Loucy (cell line): ENCODE measurements at regions not wholly inside any gene's neighbourhood (a gene's known extent, or its start where the extent isn't known, plus 50 kb on each side); places are given as distances from the start of the nearest gene placed in this dataset.
"Not testable (repeated sequence)": the region's sequence is repeated elsewhere in the genome, so short reads cannot be mapped to it uniquely, and the experiment has no call there.

ENCODE experiments used
- H2AFZ ChIP-seq: fragments of 200-600 bp; sonication (generic); 2 replicates; pipeline ENCODE4 v1.6.0; 2016; ENCODE audit warnings: antibody characterized with exemption, mild to moderate bottlenecking, low read length, moderate library complexity
- H3F3A ChIP-seq: fragments of 200-600 bp; 2 replicates; pipeline ENCODE4 v1.6.0; 2016; ENCODE audit warnings: antibody characterized with exemption, low read depth, mild to moderate bottlenecking
- H3K27me3 ChIP-seq: fragments of 200-600 bp; sonication (generic); 2 replicates; pipeline ENCODE4 v1.6.1; 2014; ENCODE audit warnings: low read length, mild to moderate bottlenecking; ENCODE audit not compliant: insufficient read depth, poor library complexity, severe bottlenecking
- H3K36me3 ChIP-seq: fragments of 200-600 bp; sonication (generic); 2 replicates; pipeline ENCODE4 v1.6.1; 2016; ENCODE audit warnings: low read length; ENCODE audit not compliant: insufficient read depth
- H3K4me1 ChIP-seq: fragments of 200-600 bp; sonication (generic); 2 replicates; pipeline ENCODE4 v1.5.1; 2014; ENCODE audit warnings: low read length, mild to moderate bottlenecking; ENCODE audit not compliant: insufficient read depth, poor library complexity, severe bottlenecking
- H3K4me2 ChIP-seq: fragments of 200-600 bp; sonication (generic); 2 replicates; pipeline ENCODE4 v1.6.0; 2014; ENCODE audit warnings: antibody characterized with exemption, low read length, low read depth, mild to moderate bottlenecking; ENCODE audit not compliant: poor library complexity, severe bottlenecking
- H3K4me3 ChIP-seq: fragments of 200-600 bp; sonication (generic); 2 replicates; pipeline ENCODE4 v1.5.1; 2014; ENCODE audit warnings: low read length, mild to moderate bottlenecking, mixed read lengths; ENCODE audit not compliant: poor library complexity, severe bottlenecking
- H3K79me2 ChIP-seq: fragments of 200-600 bp; sonication (generic); 2 replicates; pipeline ENCODE4 v1.6.1; 2014; ENCODE audit warnings: low read length; ENCODE audit not compliant: insufficient read depth
- H3K9ac ChIP-seq: fragments of 200-600 bp; sonication (generic); 2 replicates; pipeline ENCODE4 v1.6.0; 2014; ENCODE audit warnings: mild to moderate bottlenecking, low read depth, low read length, moderate library complexity; ENCODE audit not compliant: poor library complexity, severe bottlenecking
- H3K9me2 ChIP-seq: fragments of 200-600 bp; sonication (generic); replicated peaks from 2 replicates; pipeline ENCODE4 v1.6.1; 2016; ENCODE audit warnings: low read depth, low read length, mixed read lengths
- H3K9me3 ChIP-seq: fragments of 200-600 bp; sonication (generic); 2 replicates; pipeline ENCODE4 v1.6.1; 2014; ENCODE audit warnings: mild to moderate bottlenecking, antibody characterized with exemption, low read length, low read depth; ENCODE audit not compliant: insufficient read depth
- H4K20me1 ChIP-seq: fragments of 200-600 bp; sonication (generic); 2 replicates; pipeline ENCODE4 v1.6.0; 2014; ENCODE audit warnings: antibody characterized with exemption, low read length, mild to moderate bottlenecking; ENCODE audit not compliant: insufficient read depth, poor library complexity, severe bottlenecking
- CTCF ChIP-seq: fragments of 200-600 bp; sonication (generic); conservative IDR thresholded peaks from 2 replicates; pipeline ENCODE4 v1.5.1; 2014; ENCODE audit warnings: mild to moderate bottlenecking, antibody characterized with exemption, low read length
- EZH2phosphoT487 ChIP-seq: fragments of 200-600 bp; IDR thresholded peaks from 2 replicates; pipeline ENCODE4 v1.6.1; 2018; ENCODE audit warnings: antibody characterized with exemption, mild to moderate bottlenecking, moderate library complexity, borderline replicate concordance

DNA sequence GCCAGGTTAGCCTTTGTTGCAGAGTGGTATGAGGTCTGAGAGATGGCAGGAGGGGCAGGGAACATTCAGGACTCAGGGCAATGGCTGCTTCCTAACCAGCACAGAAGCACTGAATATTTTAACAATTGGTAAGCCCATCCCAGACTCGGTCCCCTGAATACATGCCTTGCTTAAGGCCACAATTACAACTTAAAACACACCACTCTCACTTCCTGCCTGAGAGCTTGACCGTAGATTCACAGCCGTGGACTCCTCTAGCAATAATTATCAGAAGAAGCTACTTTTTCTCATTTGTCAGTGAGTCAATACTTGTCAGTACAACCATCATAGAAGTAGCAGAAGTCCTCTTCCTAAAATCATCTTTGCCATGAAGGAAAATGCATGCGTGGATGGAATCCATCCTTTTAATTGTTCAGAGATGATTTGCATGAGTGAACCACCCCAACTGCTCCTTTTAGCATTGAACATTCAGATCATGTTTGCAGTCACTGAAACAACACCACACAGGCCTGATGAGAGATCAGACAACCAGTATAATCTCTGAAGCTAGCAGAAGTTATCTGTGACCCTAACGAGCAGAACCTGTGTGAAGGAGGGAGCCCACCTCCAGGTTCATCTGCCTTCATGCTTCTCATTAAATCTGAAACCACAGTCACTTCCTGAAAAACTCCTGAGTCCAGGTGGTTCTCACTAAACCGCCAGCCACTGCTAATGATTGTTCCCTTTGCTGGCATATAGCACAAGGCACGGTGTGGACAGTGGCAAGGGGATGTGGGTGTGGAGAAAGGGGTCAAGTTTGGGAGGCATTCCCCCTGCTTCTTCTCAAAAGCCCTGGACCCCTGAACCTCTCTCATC lies 333.9 kb upstream of the CNR1 start:
- TF ChIP-seq CTCF (no peak), EZH2phosphoT487 (no peak)
- Histone ChIP-seq H3K9me3 (no peaks in the 10 kb centered on the region), H3K4me1 (no peaks in the 10 kb centered on the region), H4K20me1 (no peaks in the 10 kb centered on the region), H3K36me3 (no peaks in the 10 kb centered on the region), H3K4me2 (peak overlapping the region; percentile 18), H3K4me3 (no peak overlapping the region), H3K27me3 (no peaks in the 10 kb centered on the region), H3K9ac (no peak overlapping the region), H3F3A (no peaks in the 10 kb centered on the region), H3K79me2 (no peaks in the 10 kb centered on the region), H2AFZ (no peak overlapping the region), H3K9me2 (no peaks in the 10 kb centered on the region)

DNA sequence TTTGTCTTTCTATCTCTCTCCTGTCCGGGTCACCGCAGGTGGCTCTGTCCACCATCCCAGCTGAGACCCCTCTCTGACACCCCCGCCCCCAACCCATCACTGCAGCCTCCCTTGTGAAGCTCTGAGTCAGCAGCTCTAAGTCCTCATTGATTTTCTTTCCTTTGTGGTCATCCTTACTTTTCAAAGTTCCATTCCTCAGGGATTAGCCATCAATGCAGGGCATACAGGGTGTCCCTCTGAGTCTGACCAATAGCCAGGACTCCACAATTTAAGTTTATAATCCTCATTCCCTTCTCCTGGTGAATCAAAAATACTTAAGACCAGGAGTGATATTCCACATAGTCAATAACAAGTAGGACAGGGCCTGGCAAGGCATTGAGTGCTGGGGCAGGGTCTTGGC lies 333.3 kb upstream of the CNR1 start:
- Histone ChIP-seq H3K9ac (no peak overlapping the region), H3K9me3 (no peaks in the 10 kb centered on the region), H3K79me2 (no peaks in the 10 kb centered on the region), H3K4me3 (no peak overlapping the region), H3K4me2 (no peak overlapping the region), H3K9me2 (no peaks in the 10 kb centered on the region), H3K4me1 (no peaks in the 10 kb centered on the region), H3K27me3 (no peaks in the 10 kb centered on the region), H3K36me3 (no peaks in the 10 kb centered on the region), H2AFZ (no peak overlapping the region), H3F3A (no peaks in the 10 kb centered on the region), H4K20me1 (no peaks in the 10 kb centered on the region)
- no peak for TF ChIP-seq EZH2phosphoT487

- H3K4me1 ChIP-seq, H3K36me3 ChIP-seq, H3K9me2 ChIP-seq, H3K4me3 ChIP-seq, H3K4me2 ChIP-seq, H3F3A ChIP-seq, H2AFZ ChIP-seq, H4K20me1 ChIP-seq, H3K27me3 ChIP-seq, H3K9ac ChIP-seq, H3K79me2 ChIP-seq, H3K9me3 ChIP-seq: not testable (repeated sequence)
Measured at GRCh38 chr6:88497403-88497802, 331.3 kb upstream of the CNR1 start.

DNA sequence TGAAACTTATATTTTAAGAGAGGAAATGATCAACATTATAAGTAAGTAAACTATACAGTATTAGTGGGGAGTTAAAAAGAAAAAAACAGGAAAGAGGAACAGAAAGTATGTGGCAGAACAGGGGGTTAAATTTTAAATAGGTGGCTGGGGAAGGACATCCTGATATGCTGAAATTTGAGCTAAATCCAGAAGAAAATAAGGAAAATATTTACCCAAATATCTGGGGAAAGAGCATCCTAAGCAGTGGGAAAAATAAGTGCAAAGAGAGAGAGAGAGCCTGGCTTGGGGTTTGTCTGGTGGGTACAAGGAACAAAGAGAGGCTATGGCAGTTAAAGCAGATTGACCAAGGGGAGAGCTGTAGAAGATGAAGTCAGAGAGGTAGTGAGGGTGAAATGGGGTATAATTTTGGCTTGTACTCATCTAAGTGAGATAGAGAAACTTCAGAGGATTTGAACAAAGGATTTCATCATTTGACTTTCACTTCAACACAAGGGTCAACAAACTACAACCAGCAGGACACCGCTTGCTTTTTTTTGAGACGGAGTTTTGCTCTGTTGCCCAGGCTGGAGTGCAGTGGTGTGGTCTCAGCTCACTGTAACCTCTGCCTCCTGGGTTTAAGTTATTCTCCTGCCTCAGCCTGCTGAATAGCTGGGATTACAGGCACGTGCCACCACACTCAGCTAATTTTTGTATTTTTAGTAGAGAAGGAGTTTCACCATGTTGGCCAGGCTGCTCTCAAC lies 328.4 kb upstream of the CNR1 start:
- no peak overlapping the region for H3K4me3 ChIP-seq
- H3K79me2 ChIP-seq: no peaks in the 10 kb centered on the region
- TF ChIP-seq EZH2phosphoT487 (no peak), CTCF (no peak)
- no peak overlapping the region for H2AFZ ChIP-seq
- no peak overlapping the region for H3K4me2 ChIP-seq
- H3K9me3 ChIP-seq: no peaks in the 10 kb centered on the region
- no peaks in the 10 kb centered on the region for H3K9me2 ChIP-seq
- no peak overlapping the region for H3K9ac ChIP-seq
- no peaks in the 10 kb centered on the region for H3F3A ChIP-seq
- no peaks in the 10 kb centered on the region for H3K4me1 ChIP-seq
- no peaks in the 10 kb centered on the region for H3K36me3 ChIP-seq
- no peaks in the 10 kb centered on the region for H4K20me1 ChIP-seq
- H3K27me3 ChIP-seq: no peaks in the 10 kb centered on the region
